ENCODE measurements at regions not wholly inside any gene's neighbourhood (a gene's known extent, or its start where the extent isn't known, plus 50 kb on each side); places are given as distances from the start of the nearest gene placed in this dataset.

DNA sequence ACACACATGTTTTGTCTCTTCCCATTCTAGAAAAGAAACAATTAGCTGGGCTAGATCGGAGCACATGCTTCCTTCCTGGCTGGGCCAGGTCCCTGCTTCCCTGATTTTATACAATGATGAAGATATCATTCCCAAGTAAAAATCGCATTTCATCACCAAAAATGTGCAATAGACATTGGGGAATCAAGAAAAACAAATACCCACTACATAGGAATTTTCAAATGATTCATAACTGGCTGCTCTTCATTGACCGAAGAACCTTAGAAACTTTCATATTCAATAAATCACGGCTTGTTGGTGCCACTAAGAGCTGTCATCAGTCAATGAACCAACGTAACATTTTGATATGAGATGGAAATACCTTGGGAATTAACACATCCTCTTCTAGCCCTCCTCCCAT is 373.6 kb upstream of the TRIB2 start:
- Histone ChIP-seq H3K79me2 (ENCODE audit: control insufficient read depth, insufficient read depth, low read length) (no peaks in the 10 kb centered on the region), H3K9me3 (replicated peaks; ENCODE audit: control insufficient read depth, insufficient read depth, low read length) (no peaks in the 10 kb centered on the region), H4K20me1 (replicated peaks; ENCODE audit: control insufficient read depth, extremely low read depth, insufficient read depth, low read length) (no peaks in the 10 kb centered on the region), H3K4me1 (ENCODE audit: control insufficient read depth, extremely low read depth, insufficient read depth, low read length) (no peaks in the 10 kb centered on the region), H2AFZ (ENCODE audit: low read depth, low read length) (no peak overlapping the region), H3K9ac (replicated peaks; ENCODE audit: extremely low read depth, insufficient read depth, low read length) (no peak overlapping the region), H3K27me3 (ENCODE audit: control insufficient read depth in 2 of 2, insufficient read depth in 2 of 2, low read length in 2 of 2) (no peaks in the 10 kb centered on the region), H3K4me3 (replicated peaks in 1 of 3; ENCODE audit: insufficient read depth in 1 of 3, low read depth in 1 of 3, low read length in 3 of 3) (no peak overlapping the region), H3K9me1 (replicated peaks; ENCODE audit: control insufficient read depth, extremely low read depth, insufficient read depth, low read length) (no peaks in the 10 kb centered on the region), H3K27ac (ENCODE audit: insufficient read depth, low read depth, low read length) (no peak overlapping the region), H3K36me3 (ENCODE audit: control insufficient read depth in 2 of 2, extremely low read depth in 1 of 2, insufficient read depth in 2 of 2, low read length in 2 of 2) (no peaks in the 10 kb centered on the region), H3K4me2 (ENCODE audit: insufficient read depth, low read length) (no peak overlapping the region)
- dilution Hi-C loops (cut with MboI; ENCODE audit: extremely low pct_ligation_motif_present, low sequenced_read_pairs) (no loop called here), intact Hi-C loops (cut with micrococcal nuclease) (no loop called here)
- BruUV-seq (replicated peaks) = no TSS peak
- POLR2A ChIA-PET = no interaction called here
- FAIRE-seq (no peak), DNase-seq (ENCODE audit: low read depth, low spot score) (no peak)
- CTCF ChIA-PET = no interaction called here
- TF ChIP-seq, protein P1, sequence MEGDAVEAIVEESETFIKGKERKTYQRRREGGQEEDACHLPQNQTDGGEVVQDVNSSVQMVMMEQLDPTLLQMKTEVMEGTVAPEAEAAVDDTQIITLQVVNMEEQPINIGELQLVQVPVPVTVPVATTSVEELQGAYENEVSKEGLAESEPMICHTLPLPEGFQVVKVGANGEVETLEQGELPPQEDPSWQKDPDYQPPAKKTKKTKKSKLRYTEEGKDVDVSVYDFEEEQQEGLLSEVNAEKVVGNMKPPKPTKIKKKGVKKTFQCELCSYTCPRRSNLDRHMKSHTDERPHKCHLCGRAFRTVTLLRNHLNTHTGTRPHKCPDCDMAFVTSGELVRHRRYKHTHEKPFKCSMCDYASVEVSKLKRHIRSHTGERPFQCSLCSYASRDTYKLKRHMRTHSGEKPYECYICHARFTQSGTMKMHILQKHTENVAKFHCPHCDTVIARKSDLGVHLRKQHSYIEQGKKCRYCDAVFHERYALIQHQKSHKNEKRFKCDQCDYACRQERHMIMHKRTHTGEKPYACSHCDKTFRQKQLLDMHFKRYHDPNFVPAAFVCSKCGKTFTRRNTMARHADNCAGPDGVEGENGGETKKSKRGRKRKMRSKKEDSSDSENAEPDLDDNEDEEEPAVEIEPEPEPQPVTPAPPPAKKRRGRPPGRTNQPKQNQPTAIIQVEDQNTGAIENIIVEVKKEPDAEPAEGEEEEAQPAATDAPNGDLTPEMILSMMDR (IDR thresholded peaks at IDR 0.05; ENCODE audit: extremely low read depth in 1 of 2, insufficient read depth in 1 of 2, low read depth in 1 of 2, low read length in 2 of 2) = no peak
- TF ChIP-seq EZH2 (IDR thresholded peaks at IDR 0.05; ENCODE audit: borderline replicate concordance, low read depth, low read length, severe bottlenecking) = no peak
- TF ChIP-seq POLR2A (IDR thresholded peaks at IDR 0.05; ENCODE audit: low read depth, low read length) = no peak
- no peak for TF ChIP-seq JUN (IDR thresholded peaks at IDR 0.05; ENCODE audit: borderline replicate concordance, insufficient read depth, insufficient read length, low read depth)
- TF ChIP-seq FOS (IDR thresholded peaks at IDR 0.05; ENCODE audit: borderline replicate concordance, insufficient read depth, low read length) = no peak
- no peak for TF ChIP-seq GATA2 (IDR thresholded peaks at IDR 0.05; ENCODE audit: insufficient read depth, insufficient read length, low read depth, low read length)
- no peak for TF ChIP-seq MYC (IDR thresholded peaks at IDR 0.05; ENCODE audit: low read depth, low read length)
- no peak for TF ChIP-seq POLR2AphosphoS5 (IDR thresholded peaks at IDR 0.05; ENCODE audit: insufficient read depth, low read depth, low read length)
- TF ChIP-seq, protein P2, sequence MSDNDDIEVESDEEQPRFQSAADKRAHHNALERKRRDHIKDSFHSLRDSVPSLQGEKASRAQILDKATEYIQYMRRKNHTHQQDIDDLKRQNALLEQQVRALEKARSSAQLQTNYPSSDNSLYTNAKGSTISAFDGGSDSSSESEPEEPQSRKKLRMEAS (IDR thresholded peaks at IDR 0.05; ENCODE audit: insufficient read depth, insufficient read length) = no peak

All from endothelial cell of umbilical vein (primary cell).